NCI-H748 (cell line): ENCODE measurements at regions not wholly inside any gene's neighbourhood (a gene's known extent, or its start where the extent isn't known, plus 50 kb on each side); places are given as distances from the start of the nearest gene placed in this dataset.
"Not testable (repeated sequence)": the region's sequence is repeated elsewhere in the genome, so short reads cannot be mapped to it uniquely, and the experiment has no call there.

Source experiments
- DNase-seq: peaks from one replicate; lab custom pipeline; 2025; ENCODE audit not compliant: unreplicated experiment; lab: John Stamatoyannopoulos, UW

GRCh38 chr11:71334191-71334590 lies 81.8 kb upstream of the SHANK2 start:
- no peak for DNase-seq

- no peak for DNase-seq
These were observed 81.1 kb upstream of the SHANK2 start for GRCh38 chr11:71333473-71333872.

GRCh38 chr11:71332447-71332846 lies 80.1 kb upstream of the SHANK2 start:
- no peak for DNase-seq

GRCh38 chr11:71332046-71332445 lies 79.7 kb upstream of the SHANK2 start:
- no peak for DNase-seq

- DNase-seq, result no peak
These were observed 79.3 kb upstream of the SHANK2 start for GRCh38 chr11:71331631-71332030.

GRCh38 chr11:71330996-71331395 lies 78.6 kb upstream of the SHANK2 start:
- no peak for DNase-seq

GRCh38 chr11:71330349-71330748 lies 78.0 kb upstream of the SHANK2 start:
- no peak for DNase-seq

GRCh38 chr11:71329786-71330185 lies 77.4 kb upstream of the SHANK2 start:
- DNase-seq, result no peak

GRCh38 chr11:71329165-71329510 lies 76.8 kb upstream of the SHANK2 start:
- DNase-seq, result no peak

- no peak for DNase-seq
These were observed 75.0 kb upstream of the SHANK2 start for GRCh38 chr11:71327156-71328085.

GRCh38 chr11:71326328-71326940 lies 74.1 kb upstream of the SHANK2 start:
- DNase-seq, result no peak

GRCh38 chr11:71325418-71326327 lies 73.3 kb upstream of the SHANK2 start:
- DNase-seq, result no peak

GRCh38 chr11:71324788-71325417 lies 72.5 kb upstream of the SHANK2 start:
- no peak for DNase-seq

- no peak for DNase-seq
These were observed 71.6 kb upstream of the SHANK2 start for GRCh38 chr11:71323876-71324526.

- no peak for DNase-seq
These were observed 70.6 kb upstream of the SHANK2 start for GRCh38 chr11:71322861-71323582.

GRCh38 chr11:71322192-71322735 lies 69.9 kb upstream of the SHANK2 start:
- no peak for DNase-seq

- DNase-seq, result no peak
These were observed 69.2 kb upstream of the SHANK2 start for GRCh38 chr11:71321433-71322191.

GRCh38 chr11:71316701-71317100 lies 64.3 kb upstream of the SHANK2 start:
- no peak for DNase-seq

- DNase-seq, result not testable (repeated sequence)
These were observed 60.2 kb upstream of the SHANK2 start for GRCh38 chr11:71312616-71313015.
